ENCODE measurements at regions not wholly inside any gene's neighbourhood (a gene's known extent, or its start where the extent isn't known, plus 50 kb on each side); places are given as distances from the start of the nearest gene placed in this dataset.
"Not testable (repeated sequence)": the region's sequence is repeated elsewhere in the genome, so short reads cannot be mapped to it uniquely, and the experiment has no call there.

- Mint-ChIP-seq H3K27ac (no peak overlapping the region), H3K36me3 (no peaks in the 10 kb centered on the region), H3K4me3 (no peak overlapping the region), H3K4me1 (peaks cover 0 to 4% (median 0%) of the 10 kb centered on the region in 3 donors), H3K9me3 (no peaks in the 10 kb centered on the region), H3K27me3 (peaks cover 13 to 23% of the 10 kb centered on the region in 2 donors)
- no CpG with 5 or more reads among the region's 2 CpGs for WGBS (ENCODE audit: insufficient coverage)
- POLR2A ChIA-PET, result no interaction called here
- no peaks in the 10 kb centered on the region for H3K4me1 ChIP-seq (ENCODE audit: control insufficient read depth in 1 of 2, extremely low read depth in 1 of 2, insufficient read depth in 2 of 2, low read length in 2 of 2)
- H3K27ac ChIP-seq (ENCODE audit: low read length), result no peak overlapping the region
- no peaks in the 10 kb centered on the region for H3K36me3 ChIP-seq (ENCODE audit: control insufficient read depth in 2 of 2, extremely low read depth in 1 of 2, insufficient read depth in 1 of 2, low read length in 1 of 2)
- no peak overlapping the region for H3K4me3 ChIP-seq (ENCODE audit: control insufficient read depth in 1 of 2, extremely low read depth in 1 of 2, low read length in 1 of 2)
- H3K27me3 ChIP-seq (replicated peaks in 1 of 2; ENCODE audit: control insufficient read depth in 2 of 2, extremely low read depth in 1 of 2, insufficient read depth in 2 of 2, low read length in 1 of 2), result peaks cover 0 to 4% of the 10 kb centered on the region in 2 experiments
- ATAC-seq (replicated peaks in 1 of 4) (no peak), DNase-seq (no peak)
- CTCF ChIA-PET, result no interaction called here
- H3K9me3 ChIP-seq, result no peaks in the 10 kb centered on the region
These were observed 84.9 kb upstream of the NRN1 start for GRCh38 chr6:6091608-6092002.

- Mint-ChIP-seq H3K27ac (no peak overlapping the region), H3K4me3 (no peak overlapping the region), H3K27me3 (peaks cover 13 to 23% of the 10 kb centered on the region in 2 donors), H3K36me3 (no peaks in the 10 kb centered on the region), H3K4me1 (peaks cover 0 to 4% (median 0%) of the 10 kb centered on the region in 3 donors), H3K9me3 (no peaks in the 10 kb centered on the region)
- ChIA-PET POLR2A (no interaction called here), CTCF (no interaction called here)
- Histone ChIP-seq H3K36me3 (ENCODE audit: control insufficient read depth in 2 of 2, extremely low read depth in 1 of 2, insufficient read depth in 1 of 2, low read length in 1 of 2) (no peaks in the 10 kb centered on the region), H3K4me1 (ENCODE audit: control insufficient read depth in 1 of 2, extremely low read depth in 1 of 2, insufficient read depth in 2 of 2, low read length in 2 of 2) (no peaks in the 10 kb centered on the region), H3K4me3 (ENCODE audit: control insufficient read depth in 1 of 2, extremely low read depth in 1 of 2, low read length in 1 of 2) (no peak overlapping the region), H3K27me3 (replicated peaks in 1 of 2; ENCODE audit: control insufficient read depth in 2 of 2, extremely low read depth in 1 of 2, insufficient read depth in 2 of 2, low read length in 1 of 2) (peaks cover 0 to 4% of the 10 kb centered on the region in 2 experiments), H3K9me3 (no peaks in the 10 kb centered on the region), H3K27ac (ENCODE audit: low read length) (no peak overlapping the region)
- ATAC-seq (replicated peaks in 1 of 4), result peak in 1 of 4 experiments; percentile 11
- WGBS (ENCODE audit: insufficient coverage), result 54% methylated on average over 3 of the region's 5 CpGs
- no peak for DNase-seq
These were observed 84.3 kb upstream of the NRN1 start for GRCh38 chr6:6090861-6091607.

GRCh38 chr6:6085928-6086668 lies 79.4 kb upstream of the NRN1 start:
- Histone ChIP-seq H3K4me3 (ENCODE audit: control insufficient read depth in 1 of 2, extremely low read depth in 1 of 2, low read length in 1 of 2) (no peak overlapping the region), H3K27ac (ENCODE audit: low read length) (no peak overlapping the region), H3K4me1 (ENCODE audit: control insufficient read depth in 1 of 2, extremely low read depth in 1 of 2, insufficient read depth in 2 of 2, low read length in 2 of 2) (no peaks in the 10 kb centered on the region), H3K27me3 (replicated peaks in 1 of 2; ENCODE audit: control insufficient read depth in 2 of 2, extremely low read depth in 1 of 2, insufficient read depth in 2 of 2, low read length in 1 of 2) (peaks cover 2 to 4% of the 10 kb centered on the region in 2 experiments), H3K36me3 (ENCODE audit: control insufficient read depth in 2 of 2, extremely low read depth in 1 of 2, insufficient read depth in 1 of 2, low read length in 1 of 2) (no peaks in the 10 kb centered on the region), H3K9me3 (no peaks in the 10 kb centered on the region)
- WGBS (ENCODE audit: insufficient coverage), result no CpG with 5 or more reads among the region's 4 CpGs
- DNase-seq, result no peak
- Mint-ChIP-seq H3K9me3 (peaks cover 12 to 15% (median 14%) of the 10 kb centered on the region in 3 donors), H3K27me3 (peaks cover 13 to 26% of the 10 kb centered on the region in 2 donors), H3K4me1 (no peaks in the 10 kb centered on the region), H3K4me3 (no peak overlapping the region), H3K36me3 (no peaks in the 10 kb centered on the region), H3K27ac (no peak overlapping the region)
- ChIA-PET POLR2A (no interaction called here), CTCF (interaction anchor here in 1 of 2 donors (0.5 kb wide), 1 partner anchor 235 kb away, joined by 3 read pairs; no protein-coding TSS in a partner anchor)
- no peak for ATAC-seq (replicated peaks in 1 of 4)

GRCh38 chr6:6080975-6081374 lies 74.2 kb upstream of the NRN1 start:
- Histone ChIP-seq H3K4me3 (ENCODE audit: control insufficient read depth in 1 of 2, extremely low read depth in 1 of 2, low read length in 1 of 2) (no peak overlapping the region), H3K4me1 (ENCODE audit: control insufficient read depth in 1 of 2, extremely low read depth in 1 of 2, insufficient read depth in 2 of 2, low read length in 2 of 2) (no peaks in the 10 kb centered on the region), H3K9me3 (no peaks in the 10 kb centered on the region), H3K36me3 (ENCODE audit: control insufficient read depth in 2 of 2, extremely low read depth in 1 of 2, insufficient read depth in 1 of 2, low read length in 1 of 2) (no peaks in the 10 kb centered on the region), H3K27me3 (replicated peaks in 1 of 2; ENCODE audit: control insufficient read depth in 2 of 2, extremely low read depth in 1 of 2, insufficient read depth in 2 of 2, low read length in 1 of 2) (peaks cover 0 to 4% of the 10 kb centered on the region in 2 experiments), H3K27ac (ENCODE audit: low read length) (no peak overlapping the region)
- Mint-ChIP-seq H3K4me1 (no peaks in the 10 kb centered on the region), H3K9me3 (peaks cover 12 to 15% (median 14%) of the 10 kb centered on the region in 3 donors), H3K4me3 (no peak overlapping the region), H3K27me3 (peaks cover 12 to 13% of the 10 kb centered on the region in 2 donors), H3K27ac (no peak overlapping the region), H3K36me3 (no peaks in the 10 kb centered on the region)
- whole genome bisulfite sequencing (ENCODE audit: insufficient coverage), result 83% methylated on average over 4 of the region's 4 CpGs
- ChIA-PET POLR2A (interaction anchor here in 1 of 2 donors (0.6 kb wide), 1 partner anchor 8 kb away, joined by 3 read pairs; no protein-coding TSS in a partner anchor), CTCF (no interaction called here)
- DNase-seq (no peak), ATAC-seq (replicated peaks in 1 of 4) (no peak)

- H3K36me3 Mint-ChIP-seq, result no peaks in the 10 kb centered on the region
- POLR2A ChIA-PET, result no interaction called here
- H3K4me1 Mint-ChIP-seq, result no peaks in the 10 kb centered on the region
These were observed 67.5 kb upstream of the NRN1 start for GRCh38 chr6:6074190-6074589.

GRCh38 chr6:6068157-6068556 lies 61.4 kb upstream of the NRN1 start:
- H3K4me3 ChIP-seq (ENCODE audit: control insufficient read depth in 1 of 2, extremely low read depth in 1 of 2, low read length in 1 of 2); H3K36me3 Mint-ChIP-seq; H3K27ac Mint-ChIP-seq; POLR2A ChIA-PET; ATAC-seq (replicated peaks in 1 of 4); H3K27ac ChIP-seq (ENCODE audit: low read length); H3K4me1 Mint-ChIP-seq; CTCF ChIA-PET; H3K36me3 ChIP-seq (ENCODE audit: control insufficient read depth in 2 of 2, extremely low read depth in 1 of 2, insufficient read depth in 1 of 2, low read length in 1 of 2); H3K4me1 ChIP-seq (ENCODE audit: control insufficient read depth in 1 of 2, extremely low read depth in 1 of 2, insufficient read depth in 2 of 2, low read length in 2 of 2); H3K9me3 ChIP-seq; DNase-seq; H3K4me3 Mint-ChIP-seq: not testable (repeated sequence)
- peaks cover 40 to 58% of the 10 kb centered on the region in 2 donors for H3K27me3 Mint-ChIP-seq
- WGBS (ENCODE audit: insufficient coverage), result 82% methylated on average over 2 of the region's 5 CpGs
- peaks cover 5 to 18% (median 18%) of the 10 kb centered on the region in 3 donors for H3K9me3 Mint-ChIP-seq
- H3K27me3 ChIP-seq (replicated peaks in 1 of 2; ENCODE audit: control insufficient read depth in 2 of 2, extremely low read depth in 1 of 2, insufficient read depth in 2 of 2, low read length in 1 of 2), result peaks cover 2 to 13% of the 10 kb centered on the region in 2 experiments

More at GRCh38 chr6:6074190-6074589, 67.5 kb upstream of the NRN1 start:
- H3K36me3 ChIP-seq (ENCODE audit: control insufficient read depth in 2 of 2, extremely low read depth in 1 of 2, insufficient read depth in 1 of 2, low read length in 1 of 2), result no peaks in the 10 kb centered on the region
- no peak for ATAC-seq (replicated peaks in 1 of 4)
- H3K27me3 ChIP-seq (replicated peaks in 1 of 2; ENCODE audit: control insufficient read depth in 2 of 2, extremely low read depth in 1 of 2, insufficient read depth in 2 of 2, low read length in 1 of 2), result peaks cover 2 to 13% of the 10 kb centered on the region in 2 experiments
- no peaks in the 10 kb centered on the region for H3K4me1 ChIP-seq (ENCODE audit: control insufficient read depth in 1 of 2, extremely low read depth in 1 of 2, insufficient read depth in 2 of 2, low read length in 2 of 2)
- no peak overlapping the region for H3K4me3 ChIP-seq (ENCODE audit: control insufficient read depth in 1 of 2, extremely low read depth in 1 of 2, low read length in 1 of 2)
- no peak overlapping the region for H3K27ac ChIP-seq (ENCODE audit: low read length)
- peaks cover 5 to 7% (median 5%) of the 10 kb centered on the region in 3 donors for H3K9me3 Mint-ChIP-seq
- no peak overlapping the region for H3K27ac Mint-ChIP-seq
- peaks cover 36 to 60% of the 10 kb centered on the region in 2 donors for H3K27me3 Mint-ChIP-seq
- H3K9me3 ChIP-seq, result no peaks in the 10 kb centered on the region
- DNase-seq, result no peak
- CTCF ChIA-PET, result interaction anchor here (0.6 to 1.1 kb wide), 2 partner anchors 16 to 458 kb away, joined by 3 read pairs; no protein-coding TSS in a partner anchor
- H3K4me3 Mint-ChIP-seq, result no peak overlapping the region
